Loucy (cell line): ENCODE measurements at regions not wholly inside any gene's neighbourhood (a gene's known extent, or its start where the extent isn't known, plus 50 kb on each side); places are given as distances from the start of the nearest gene placed in this dataset.

Experiments used
- CTCF ChIP-seq: fragments of 200-600 bp; sonication (generic); conservative IDR thresholded peaks from 2 replicates; pipeline ENCODE4 v1.5.1; 2014; ENCODE audit warnings: mild to moderate bottlenecking, antibody characterized with exemption, low read length
- EZH2phosphoT487 ChIP-seq: fragments of 200-600 bp; IDR thresholded peaks from 2 replicates; pipeline ENCODE4 v1.6.1; 2018; ENCODE audit warnings: antibody characterized with exemption, mild to moderate bottlenecking, moderate library complexity, borderline replicate concordance

- TF ChIP-seq CTCF (no peak), EZH2phosphoT487 (no peak)
Measured at GRCh38 chr1:232450615-232451014, 179.3 kb downstream of the SIPA1L2 start.
